BJ (cell line): ENCODE measurements at regions not wholly inside any gene's neighbourhood (a gene's known extent, or its start where the extent isn't known, plus 50 kb on each side); places are given as distances from the start of the nearest gene placed in this dataset.

Source experiments
- CTCF ChIA-PET: fragments of 350-600 bp; formaldehyde crosslinking; extraction: SDS; loops from one replicate; lab custom pipeline; 2021; ENCODE audit warnings: antibody characterized with exemption, inconsistent platforms; lab: Yijun Ruan, JAX
- POLR2A ChIA-PET: fragments of 300-600 bp; sonication (Branson Sonifier 250); formaldehyde crosslinking; extraction: SDS; loops from one replicate; lab custom pipeline; 2021; ENCODE audit warnings: antibody characterized with exemption; lab: Charles Lee
- DNase-seq: peaks from one replicate; pipeline ENCODE4 v3.0.0-alpha.2; 2011; ENCODE audit warnings: low read depth
- H3K27me3 ChIP-seq: 2 replicates; pipeline ENCODE4 v1.6.0; 2011; ENCODE audit warnings: low read length; ENCODE audit not compliant: control insufficient read depth, insufficient read depth
- H3K36me3 ChIP-seq: 2 replicates; pipeline ENCODE4 v1.5.1; 2011; ENCODE audit warnings: low read length; ENCODE audit not compliant: control insufficient read depth, insufficient read depth
- H3K4me3 ChIP-seq: 2 replicates; pipeline ENCODE4 v1.5.1; 2011; ENCODE audit warnings: low read depth, mild to moderate bottlenecking, control low read depth, low read length
- TF ChIP-seq, protein P1 (sequence below): IDR thresholded peaks from 2 replicates; pipeline ENCODE4 v1.5.1; 2011; ENCODE audit warnings: low read depth, mild to moderate bottlenecking, control low read depth, inconsistent platforms, low read length, moderate library complexity; ENCODE audit not compliant: insufficient read depth

DNA sequence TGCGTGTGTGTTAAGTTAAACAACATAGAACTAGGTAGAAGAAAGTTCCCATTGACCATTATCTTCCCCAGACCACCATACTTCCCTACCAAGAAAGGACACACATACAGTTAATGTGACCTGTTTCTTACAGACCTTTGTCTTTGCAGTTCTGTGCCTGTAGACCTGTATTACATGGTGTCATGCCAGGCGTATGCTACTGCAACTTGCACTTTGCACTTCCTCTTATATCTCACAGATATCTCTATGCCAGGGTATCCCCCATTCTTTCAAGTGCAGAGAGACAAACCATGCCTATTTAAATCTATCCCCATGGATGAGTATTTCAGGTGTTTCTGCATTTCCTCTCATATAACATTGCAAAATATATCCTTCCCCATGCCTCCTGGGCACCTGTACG is 136.8 kb upstream of the PKDCC start:
- Histone ChIP-seq H3K4me3 (no peak overlapping the region), H3K27me3 (no peaks in the 10 kb centered on the region), H3K36me3 (no peaks in the 10 kb centered on the region)
- no peak for DNase-seq
- ChIA-PET POLR2A (no interaction called here), CTCF (interaction anchor here (0.6 kb wide), 1 partner anchor 152 kb away, joined by 3 read pairs; no protein-coding TSS in a partner anchor)
- TF ChIP-seq, protein P1, sequence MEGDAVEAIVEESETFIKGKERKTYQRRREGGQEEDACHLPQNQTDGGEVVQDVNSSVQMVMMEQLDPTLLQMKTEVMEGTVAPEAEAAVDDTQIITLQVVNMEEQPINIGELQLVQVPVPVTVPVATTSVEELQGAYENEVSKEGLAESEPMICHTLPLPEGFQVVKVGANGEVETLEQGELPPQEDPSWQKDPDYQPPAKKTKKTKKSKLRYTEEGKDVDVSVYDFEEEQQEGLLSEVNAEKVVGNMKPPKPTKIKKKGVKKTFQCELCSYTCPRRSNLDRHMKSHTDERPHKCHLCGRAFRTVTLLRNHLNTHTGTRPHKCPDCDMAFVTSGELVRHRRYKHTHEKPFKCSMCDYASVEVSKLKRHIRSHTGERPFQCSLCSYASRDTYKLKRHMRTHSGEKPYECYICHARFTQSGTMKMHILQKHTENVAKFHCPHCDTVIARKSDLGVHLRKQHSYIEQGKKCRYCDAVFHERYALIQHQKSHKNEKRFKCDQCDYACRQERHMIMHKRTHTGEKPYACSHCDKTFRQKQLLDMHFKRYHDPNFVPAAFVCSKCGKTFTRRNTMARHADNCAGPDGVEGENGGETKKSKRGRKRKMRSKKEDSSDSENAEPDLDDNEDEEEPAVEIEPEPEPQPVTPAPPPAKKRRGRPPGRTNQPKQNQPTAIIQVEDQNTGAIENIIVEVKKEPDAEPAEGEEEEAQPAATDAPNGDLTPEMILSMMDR, result no peak

DNA sequence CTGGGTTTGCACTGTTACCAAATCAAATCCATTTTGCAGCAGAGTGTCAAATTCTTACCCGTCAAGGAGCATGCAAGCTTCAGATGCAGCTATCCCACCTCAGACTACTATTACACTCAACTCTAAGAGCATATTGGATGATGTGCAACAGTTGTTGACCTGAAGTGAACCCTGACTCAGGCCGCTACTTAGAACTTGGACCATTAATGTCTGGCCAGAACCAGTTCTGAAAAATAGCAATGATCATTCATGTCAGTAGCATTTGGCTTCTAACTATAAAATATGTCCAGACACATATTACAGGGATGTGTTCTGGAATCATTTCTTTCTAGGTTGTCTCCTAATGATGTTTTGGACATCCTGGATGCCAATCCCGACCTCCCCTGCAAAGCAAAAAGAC is 135.5 kb upstream of the PKDCC start:
- ChIA-PET POLR2A (no interaction called here), CTCF (no interaction called here)
- TF ChIP-seq, protein P1, result no peak
- no peak for DNase-seq
- Histone ChIP-seq H3K27me3 (no peaks in the 10 kb centered on the region), H3K4me3 (no peak overlapping the region), H3K36me3 (no peaks in the 10 kb centered on the region)

DNA sequence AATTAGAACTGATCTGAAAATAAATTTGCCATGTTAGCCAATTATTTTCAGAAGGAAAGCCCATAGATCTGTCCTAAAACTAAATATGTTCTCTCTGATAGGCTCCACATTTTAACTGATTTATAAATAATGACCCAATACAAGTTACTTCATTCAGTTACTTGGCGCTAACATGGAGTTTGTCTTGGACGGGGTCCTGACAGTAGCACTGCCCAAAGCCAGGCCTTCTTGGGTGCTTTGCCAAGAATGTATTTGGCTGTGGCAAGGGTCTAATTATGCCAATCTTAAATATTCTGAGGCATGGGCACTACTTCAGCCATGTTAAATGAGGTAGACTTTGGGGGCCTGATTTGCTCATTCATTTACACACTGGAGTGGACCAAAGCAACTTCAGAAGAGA is 135.0 kb upstream of the PKDCC start:
- ChIA-PET CTCF (no interaction called here), POLR2A (no interaction called here)
- TF ChIP-seq, protein P1, result no peak
- H3K27me3 ChIP-seq, result no peaks in the 10 kb centered on the region
- H3K36me3 ChIP-seq, result no peaks in the 10 kb centered on the region
- H3K4me3 ChIP-seq, result no peak overlapping the region
- no peak for DNase-seq

DNA sequence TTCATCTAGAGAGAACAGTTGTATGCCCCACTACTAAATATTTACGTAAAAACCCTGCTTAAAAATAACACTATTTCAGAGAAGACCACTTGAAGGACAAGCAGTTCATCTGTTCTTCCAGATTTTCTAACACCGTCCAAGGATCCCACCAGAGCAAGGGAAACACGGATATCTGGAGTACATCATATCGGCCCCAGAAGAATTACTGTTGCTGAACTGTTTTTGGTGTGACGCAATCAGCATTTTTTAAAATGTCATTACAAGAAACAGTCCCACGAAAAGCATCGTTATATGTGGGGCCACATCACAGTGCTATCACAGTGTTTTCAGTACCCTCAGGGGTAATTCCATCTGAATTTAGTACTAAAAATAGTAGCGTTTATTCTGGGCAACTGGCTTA is 134.5 kb upstream of the PKDCC start:
- Histone ChIP-seq H3K4me3 (no peak overlapping the region), H3K27me3 (no peaks in the 10 kb centered on the region), H3K36me3 (no peaks in the 10 kb centered on the region)
- DNase-seq, result no peak
- TF ChIP-seq, protein P1, result no peak
- ChIA-PET CTCF (no interaction called here), POLR2A (no interaction called here)

DNA sequence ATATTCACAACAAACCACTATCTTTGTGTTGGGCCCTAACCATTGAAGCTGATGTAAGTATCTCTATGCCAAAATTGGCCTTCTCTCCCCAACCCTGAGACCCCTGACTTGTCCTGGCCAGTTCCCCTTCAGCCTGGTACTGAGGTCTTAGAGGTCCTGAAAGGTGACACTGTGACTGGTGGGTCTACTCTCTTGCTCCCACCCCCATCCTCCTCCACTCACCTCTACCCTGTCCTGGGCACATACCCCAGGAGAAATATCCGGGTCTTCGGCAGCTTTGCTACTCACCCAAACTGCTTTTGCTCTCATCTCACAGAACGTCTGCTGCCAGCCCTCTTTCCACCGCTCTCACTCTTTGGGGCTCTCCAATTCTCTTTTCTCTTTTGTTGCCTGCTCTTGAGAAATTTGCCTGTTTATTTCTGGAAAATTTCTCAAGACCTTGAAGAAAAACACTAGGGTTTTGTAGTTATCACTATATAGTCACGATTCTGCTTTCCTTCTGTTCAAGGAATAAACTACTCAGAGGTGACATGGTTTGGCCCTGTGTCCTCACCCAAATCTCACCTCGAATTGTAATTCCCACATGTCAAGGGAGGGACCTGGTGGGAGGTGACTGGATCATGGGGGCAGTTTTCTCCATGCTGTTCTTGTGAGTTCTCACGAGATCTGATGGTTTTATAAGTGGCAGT is 133.8 kb upstream of the PKDCC start:
- ChIA-PET CTCF (no interaction called here), POLR2A (no interaction called here)

More for the DNA sequence above, 133.8 kb upstream of the PKDCC start:
- TF ChIP-seq, protein P1, result no peak
- Histone ChIP-seq H3K4me3 (no peak overlapping the region), H3K36me3 (no peaks in the 10 kb centered on the region), H3K27me3 (no peaks in the 10 kb centered on the region; the same call in 1 of the 2 replicates)
- no peak for DNase-seq
